ENCODE measurements at regions not wholly inside any gene's neighbourhood (a gene's known extent, or its start where the extent isn't known, plus 50 kb on each side); places are given as distances from the start of the nearest gene placed in this dataset.

DNA sequence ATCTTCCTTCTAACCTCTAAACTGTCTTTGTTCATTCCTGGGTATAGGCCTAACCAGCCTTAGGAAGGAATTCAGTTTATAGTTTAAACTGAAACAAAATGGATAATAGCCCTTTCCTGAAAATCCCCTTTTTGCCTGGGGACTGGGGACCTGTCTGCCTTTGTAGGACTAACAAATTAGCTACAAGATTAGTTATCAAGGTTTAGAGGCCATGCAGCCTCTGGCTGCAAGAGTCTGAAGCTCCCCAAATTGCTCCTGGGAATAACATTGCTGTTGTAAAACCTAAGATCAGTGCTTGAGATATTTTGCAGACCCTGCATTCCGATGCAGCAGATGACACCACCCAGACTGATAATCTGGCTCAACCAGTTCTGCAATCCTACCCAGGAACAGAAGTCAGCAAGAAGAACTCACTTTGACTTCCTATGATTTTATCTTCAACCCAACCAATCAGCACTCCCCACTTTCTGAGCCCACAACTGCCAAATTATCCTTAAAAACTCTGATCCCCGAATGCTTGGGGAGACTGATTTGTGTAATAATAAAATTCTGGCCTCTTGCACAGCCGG, 96.6 kb upstream of the ETV3 start:
- TF ChIP-seq, protein P1, sequence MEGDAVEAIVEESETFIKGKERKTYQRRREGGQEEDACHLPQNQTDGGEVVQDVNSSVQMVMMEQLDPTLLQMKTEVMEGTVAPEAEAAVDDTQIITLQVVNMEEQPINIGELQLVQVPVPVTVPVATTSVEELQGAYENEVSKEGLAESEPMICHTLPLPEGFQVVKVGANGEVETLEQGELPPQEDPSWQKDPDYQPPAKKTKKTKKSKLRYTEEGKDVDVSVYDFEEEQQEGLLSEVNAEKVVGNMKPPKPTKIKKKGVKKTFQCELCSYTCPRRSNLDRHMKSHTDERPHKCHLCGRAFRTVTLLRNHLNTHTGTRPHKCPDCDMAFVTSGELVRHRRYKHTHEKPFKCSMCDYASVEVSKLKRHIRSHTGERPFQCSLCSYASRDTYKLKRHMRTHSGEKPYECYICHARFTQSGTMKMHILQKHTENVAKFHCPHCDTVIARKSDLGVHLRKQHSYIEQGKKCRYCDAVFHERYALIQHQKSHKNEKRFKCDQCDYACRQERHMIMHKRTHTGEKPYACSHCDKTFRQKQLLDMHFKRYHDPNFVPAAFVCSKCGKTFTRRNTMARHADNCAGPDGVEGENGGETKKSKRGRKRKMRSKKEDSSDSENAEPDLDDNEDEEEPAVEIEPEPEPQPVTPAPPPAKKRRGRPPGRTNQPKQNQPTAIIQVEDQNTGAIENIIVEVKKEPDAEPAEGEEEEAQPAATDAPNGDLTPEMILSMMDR (conservative IDR thresholded peaks at IDR 0.05 in 1 of 2, IDR thresholded peaks at IDR 0.05 in 1 of 2; ENCODE audit: extremely low read depth in 1 of 2, insufficient read depth in 1 of 2, low read depth in 1 of 2, low read length in 2 of 2): no peak
- TF ChIP-seq EZH2 (IDR thresholded peaks at IDR 0.05; ENCODE audit: borderline replicate concordance, low read length): no peak
